Esophagus muscularis mucosa (tissue), 4 donors: ENCODE measurements at regions not wholly inside any gene's neighbourhood (a gene's known extent, or its start where the extent isn't known, plus 50 kb on each side); places are given as distances from the start of the nearest gene placed in this dataset.

Experiments used
- CTCF ChIP-seq, 3 experiments: fragments of 200-600 bp in 2 of 3; fragments of 450-650 bp in 1 of 3; sonication (generic) in 2 of 3; IDR thresholded peaks; one replicate each; pipeline ENCODE4 v1.5.1; 2017 to 2019; ENCODE audit warnings: antibody characterized with exemption in 3 of 3, mild to moderate bottlenecking in 2 of 3, moderate library complexity in 1 of 3
- EP300 ChIP-seq: sonication (generic); formaldehyde crosslinking; IDR thresholded peaks from one replicate; pipeline ENCODE4 v1.6.1; 2017; ENCODE audit warnings: antibody characterized with exemption
- POLR2A ChIP-seq: fragments of 450-650 bp; IDR thresholded peaks from one replicate; pipeline ENCODE4 v1.6.1; 2017; ENCODE audit warnings: antibody characterized with exemption, moderate library complexity, mild to moderate bottlenecking, low read depth
- POLR2AphosphoS5 ChIP-seq, 2 donors: sonication (generic); formaldehyde crosslinking; IDR thresholded peaks; one replicate each; pipeline ENCODE4 v1.6.1; 2017; ENCODE audit warnings: antibody characterized with exemption in 2 of 2

DNA sequence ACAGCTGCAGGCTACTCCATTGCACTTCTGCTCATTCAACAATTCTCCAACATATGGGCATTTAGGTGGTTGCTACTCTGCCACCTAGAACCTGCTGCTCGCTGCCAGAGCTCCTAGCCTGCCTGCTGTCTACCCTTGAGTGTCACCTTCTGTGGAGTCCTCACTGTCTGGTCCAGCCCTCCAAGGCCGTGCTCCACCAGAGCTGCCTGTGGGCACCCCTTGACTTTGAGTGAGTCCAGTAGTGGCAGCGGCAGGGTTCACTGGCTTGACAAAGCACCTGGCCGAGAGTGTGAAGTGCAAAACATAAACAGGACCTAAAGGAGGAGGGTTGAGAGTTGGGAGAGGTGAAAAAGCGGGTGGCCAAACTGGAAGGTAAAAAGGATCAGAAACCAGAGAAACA is 120.3 kb upstream of the DNAH14 start:
- TF ChIP-seq CTCF (IDR thresholded peaks at IDR 0.05) (no peak), POLR2AphosphoS5 (IDR thresholded peaks at IDR 0.05) (no peak), POLR2A (no peak), EP300 (no peak)
